ENCODE measurements at regions not wholly inside any gene's neighbourhood (a gene's known extent, or its start where the extent isn't known, plus 50 kb on each side); places are given as distances from the start of the nearest gene placed in this dataset.
"Not testable (repeated sequence)": the region's sequence is repeated elsewhere in the genome, so short reads cannot be mapped to it uniquely, and the experiment has no call there.

- TF ChIP-seq CTCF, POLR2AphosphoS5, POLR2A (IDR thresholded peaks at IDR 0.05): not testable (repeated sequence)
These were observed 277.3 kb upstream of the SPATA31A3 start for GRCh38 chr9:67269692-67270091.
